ENCODE measurements at regions not wholly inside any gene's neighbourhood (a gene's known extent, or its start where the extent isn't known, plus 50 kb on each side); places are given as distances from the start of the nearest gene placed in this dataset.
"Not testable (repeated sequence)": the region's sequence is repeated elsewhere in the genome, so short reads cannot be mapped to it uniquely, and the experiment has no call there.

DNA sequence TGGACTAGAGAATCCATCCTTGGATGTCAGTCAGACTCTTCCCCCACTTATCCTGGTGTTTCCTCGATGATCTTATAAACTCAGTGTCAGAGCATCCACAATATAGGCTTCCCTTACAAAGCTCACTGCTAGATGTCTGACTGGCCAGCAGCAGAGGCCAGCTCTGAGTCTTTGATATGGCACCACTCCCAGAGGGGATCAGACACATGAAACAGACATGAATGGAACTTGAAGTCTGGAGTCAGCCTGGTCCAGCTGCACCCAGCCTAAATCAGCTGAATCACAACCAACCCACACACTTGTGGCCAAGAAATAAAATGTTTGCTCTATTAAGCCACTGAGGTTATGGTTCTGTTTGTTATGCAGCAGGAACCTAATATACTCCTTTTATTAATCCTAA lies 129.6 kb upstream of the MED14 start:
- TF ChIP-seq, protein P1, sequence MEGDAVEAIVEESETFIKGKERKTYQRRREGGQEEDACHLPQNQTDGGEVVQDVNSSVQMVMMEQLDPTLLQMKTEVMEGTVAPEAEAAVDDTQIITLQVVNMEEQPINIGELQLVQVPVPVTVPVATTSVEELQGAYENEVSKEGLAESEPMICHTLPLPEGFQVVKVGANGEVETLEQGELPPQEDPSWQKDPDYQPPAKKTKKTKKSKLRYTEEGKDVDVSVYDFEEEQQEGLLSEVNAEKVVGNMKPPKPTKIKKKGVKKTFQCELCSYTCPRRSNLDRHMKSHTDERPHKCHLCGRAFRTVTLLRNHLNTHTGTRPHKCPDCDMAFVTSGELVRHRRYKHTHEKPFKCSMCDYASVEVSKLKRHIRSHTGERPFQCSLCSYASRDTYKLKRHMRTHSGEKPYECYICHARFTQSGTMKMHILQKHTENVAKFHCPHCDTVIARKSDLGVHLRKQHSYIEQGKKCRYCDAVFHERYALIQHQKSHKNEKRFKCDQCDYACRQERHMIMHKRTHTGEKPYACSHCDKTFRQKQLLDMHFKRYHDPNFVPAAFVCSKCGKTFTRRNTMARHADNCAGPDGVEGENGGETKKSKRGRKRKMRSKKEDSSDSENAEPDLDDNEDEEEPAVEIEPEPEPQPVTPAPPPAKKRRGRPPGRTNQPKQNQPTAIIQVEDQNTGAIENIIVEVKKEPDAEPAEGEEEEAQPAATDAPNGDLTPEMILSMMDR (IDR thresholded peaks at IDR 0.05; ENCODE audit: extremely low read depth, missing control alignments): no peak
- DNase-seq (ENCODE audit: low spot score): no peak

DNA sequence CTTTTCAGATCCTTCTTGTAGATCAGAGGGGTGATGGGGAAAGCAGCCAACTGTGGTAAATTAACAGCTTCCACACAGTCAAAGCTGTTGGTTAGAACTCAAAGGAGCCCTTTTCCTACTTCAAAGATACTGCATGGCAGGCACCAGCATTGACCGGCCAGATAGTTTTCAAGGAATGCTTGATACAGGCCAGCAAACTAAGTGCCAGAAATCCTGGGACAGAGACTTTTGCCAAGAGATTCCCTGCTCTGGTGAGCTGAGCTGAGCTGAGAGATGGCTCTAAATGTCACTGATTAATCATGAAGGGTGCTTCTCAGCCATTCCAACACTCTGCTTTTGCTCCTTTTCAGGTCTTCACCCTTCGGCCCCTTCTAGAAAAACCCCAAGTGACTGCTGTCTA lies 131.6 kb upstream of the MED14 start:
- no peak for DNase-seq (ENCODE audit: low spot score)
- TF ChIP-seq, protein P1 (IDR thresholded peaks at IDR 0.05; ENCODE audit: extremely low read depth, missing control alignments): no peak

DNA sequence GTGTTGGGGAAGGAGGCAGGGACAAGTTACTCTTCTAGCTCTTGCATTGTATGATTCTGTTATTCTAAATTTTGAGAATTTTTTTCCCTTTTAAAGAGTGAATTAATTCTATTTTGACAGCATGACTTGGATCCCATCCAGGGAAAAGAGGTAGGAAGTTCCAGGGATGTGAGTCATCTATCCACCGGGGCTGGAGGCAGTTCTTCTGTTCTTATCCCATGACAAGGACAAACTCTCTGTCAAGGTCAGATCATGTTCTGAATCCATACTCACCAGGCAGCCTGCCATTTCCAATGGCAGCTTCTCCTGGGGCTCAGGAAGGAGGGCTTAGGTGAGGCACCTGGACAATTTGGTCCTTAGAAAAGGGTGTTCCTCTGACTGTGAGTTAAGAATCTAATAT lies 132.0 kb upstream of the MED14 start:
- no peak for DNase-seq (ENCODE audit: low spot score)
- TF ChIP-seq, protein P1 (IDR thresholded peaks at IDR 0.05; ENCODE audit: extremely low read depth, missing control alignments): no peak

DNA sequence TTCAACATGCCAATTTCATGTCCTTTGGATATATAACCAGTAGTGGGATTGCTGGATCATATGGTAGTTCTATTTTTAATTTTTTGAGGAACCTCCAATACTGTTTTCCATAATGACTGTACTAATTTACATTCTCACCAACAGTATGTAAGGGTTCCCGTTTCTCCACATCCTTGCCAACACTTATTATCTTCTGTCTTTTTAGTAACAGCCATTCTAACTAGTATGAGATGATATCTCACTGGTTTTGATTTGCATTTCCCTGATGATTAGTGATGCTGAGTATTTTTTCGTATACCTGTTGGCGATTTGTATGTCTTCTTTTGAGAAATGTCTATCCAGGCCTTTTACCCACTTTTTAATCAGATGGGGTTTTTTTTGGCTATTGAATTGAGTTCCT lies 133.5 kb upstream of the MED14 start:
- TF ChIP-seq, protein P1 (IDR thresholded peaks at IDR 0.05; ENCODE audit: extremely low read depth, missing control alignments): no peak
- no peak for DNase-seq (ENCODE audit: low spot score)

DNA sequence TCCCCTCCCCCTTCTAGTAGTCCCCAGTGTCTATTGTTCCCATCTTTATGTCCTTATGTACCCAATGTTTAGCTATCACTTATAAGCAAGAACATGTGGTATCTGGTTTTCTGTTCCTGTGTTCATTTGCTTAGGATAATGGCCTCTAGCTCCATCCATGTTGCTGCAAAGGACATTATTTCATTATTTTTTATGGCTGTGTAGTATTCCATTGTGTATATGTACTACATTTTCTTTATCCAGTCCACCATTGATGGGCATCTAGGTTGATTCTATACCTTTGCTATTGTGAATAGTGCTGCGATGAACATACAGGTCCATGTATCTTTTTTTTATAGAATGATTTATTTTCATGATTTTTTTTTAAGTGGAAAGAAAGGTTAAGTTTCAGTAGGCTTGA lies 135.6 kb upstream of the MED14 start:
- DNase-seq (ENCODE audit: low spot score): not testable (repeated sequence)

DNA sequence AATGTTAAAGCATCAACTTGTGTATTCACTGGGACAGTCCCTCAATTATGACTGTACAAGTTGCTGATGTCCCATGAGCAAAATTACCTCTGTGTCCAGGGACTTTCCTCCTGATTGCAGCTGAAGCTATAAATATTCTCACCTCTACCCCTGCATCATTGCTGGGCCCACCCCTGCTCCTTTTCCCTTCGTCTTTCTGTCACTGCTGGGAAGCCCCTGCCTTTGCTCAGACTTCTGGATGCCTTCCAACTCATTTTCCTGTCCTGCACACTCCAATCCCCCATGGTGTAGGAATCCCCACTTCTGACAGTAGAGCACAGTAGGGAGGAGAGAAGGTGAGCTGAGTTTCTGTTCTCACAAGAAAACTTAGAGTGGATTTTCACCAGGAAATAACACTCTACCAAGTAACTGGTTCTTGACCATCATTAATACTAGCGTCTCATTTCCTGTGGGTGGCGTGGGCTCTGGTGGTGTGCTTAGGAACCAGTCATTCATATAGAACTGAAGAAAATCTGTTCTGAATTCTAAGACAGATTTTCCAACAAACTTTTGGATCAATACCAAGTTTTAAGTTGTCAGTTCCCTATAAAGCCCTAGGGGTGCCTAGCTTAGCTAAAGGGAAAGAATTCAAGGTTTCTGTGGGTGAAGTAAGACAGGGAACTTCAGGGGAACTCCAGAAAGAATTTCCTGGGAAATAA lies 136.2 kb upstream of the MED14 start:
- TF ChIP-seq, protein P1 (IDR thresholded peaks at IDR 0.05; ENCODE audit: extremely low read depth, missing control alignments): no peak
- peak; percentile 46 for DNase-seq (ENCODE audit: low spot score)

DNA sequence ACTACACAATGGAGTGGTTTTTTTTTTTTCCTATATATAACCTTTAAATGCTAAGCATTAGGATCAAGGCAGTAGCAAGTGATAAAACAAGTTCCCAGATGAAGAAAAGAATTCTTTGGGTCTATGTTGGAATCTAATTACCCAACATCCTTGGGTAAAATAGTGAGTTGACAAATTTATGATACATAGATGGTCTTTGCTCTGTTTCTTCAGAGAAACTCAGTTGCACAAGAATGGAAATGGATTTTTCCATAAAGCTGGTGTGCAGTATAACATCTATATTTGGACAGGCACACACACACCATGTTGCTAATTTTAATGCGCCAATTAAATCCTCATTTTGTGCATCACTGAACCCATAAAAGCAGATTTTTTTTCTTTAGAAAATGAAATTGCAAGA lies 137.0 kb upstream of the MED14 start:
- TF ChIP-seq, protein P1 (IDR thresholded peaks at IDR 0.05; ENCODE audit: extremely low read depth, missing control alignments): no peak

DNA sequence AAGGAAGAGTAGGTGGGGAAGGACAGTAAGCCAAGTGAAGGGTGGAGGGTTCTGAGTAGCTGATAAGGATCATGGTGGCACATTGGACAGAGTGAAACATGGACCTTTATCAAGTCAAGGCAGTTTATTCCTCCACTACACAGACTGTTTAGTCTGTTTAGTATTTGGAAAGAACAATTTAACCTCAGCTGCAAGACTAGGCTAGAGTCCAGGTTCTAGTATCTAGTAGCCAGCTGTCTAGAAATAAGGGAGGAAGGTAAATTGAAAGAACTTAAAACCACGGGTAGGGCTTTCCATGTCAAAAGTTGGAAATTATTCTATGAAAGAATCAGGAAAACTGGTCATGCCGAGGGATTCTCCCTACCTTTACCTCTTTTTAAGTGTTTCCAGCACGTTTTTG lies 140.1 kb upstream of the MED14 start:
- DNase-seq (ENCODE audit: low spot score): no peak
- TF ChIP-seq, protein P1 (IDR thresholded peaks at IDR 0.05; ENCODE audit: extremely low read depth, missing control alignments): no peak

More for the DNA sequence above, 137.0 kb upstream of the MED14 start:
- no peak for DNase-seq (ENCODE audit: low spot score)

Data from GM20000 (cell line).